Naive B cell (primary cell): ENCODE measurements at regions not wholly inside any gene's neighbourhood (a gene's known extent, or its start where the extent isn't known, plus 50 kb on each side); places are given as distances from the start of the nearest gene placed in this dataset.
"Not testable (repeated sequence)": the region's sequence is repeated elsewhere in the genome, so short reads cannot be mapped to it uniquely, and the experiment has no call there.

Source experiments
- ATAC-seq, 2 donors: fragments of 150-1000 bp; cut with Tn5 transposase; 2 replicates each; pipeline ENCODE4 v1.10.0; 2021; ENCODE audit warnings: low read depth in 2 of 2, mild to moderate bottlenecking in 2 of 2, moderate library complexity in 2 of 2
- DNase-seq: peaks from one replicate; pipeline ENCODE4 v3.0.0; 2022
- H3K27ac Mint-ChIP-seq, 6 donors: one replicate each; pipeline ENCODE4 v1.8.0; 2020 to 2022; ENCODE audit warnings: mild to moderate bottlenecking in 6 of 6, mixed read lengths in 6 of 6, moderate library complexity in 5 of 6, inconsistent platforms in 2 of 6
- H3K27me3 Mint-ChIP-seq, 3 donors: one replicate each; pipeline ENCODE4 v1.8.0; 2021 to 2022; ENCODE audit warnings: mixed read lengths in 3 of 3, mild to moderate bottlenecking in 1 of 3
- H3K36me3 Mint-ChIP-seq, 2 donors: one replicate each; pipeline ENCODE4 v1.8.0; 2020 to 2022; ENCODE audit warnings: mixed read lengths in 2 of 2, inconsistent platforms in 1 of 2, mild to moderate bottlenecking in 1 of 2
- H3K4me1 Mint-ChIP-seq, 3 donors: one replicate each; pipeline ENCODE4 v1.8.0; 2020 to 2022; ENCODE audit warnings: mixed read lengths in 3 of 3, inconsistent platforms in 1 of 3, mild to moderate bottlenecking in 1 of 3, moderate library complexity in 1 of 3
- H3K4me3 Mint-ChIP-seq, 8 donors: one replicate each; pipeline ENCODE4 v1.8.0; 2020 to 2022; ENCODE audit warnings: mild to moderate bottlenecking in 8 of 8, mixed read lengths in 8 of 8, moderate library complexity in 8 of 8, inconsistent platforms in 2 of 8
- H3K9me3 Mint-ChIP-seq, 7 donors: one replicate each; pipeline ENCODE4 v1.8.0; 2020 to 2022; ENCODE audit warnings: mixed read lengths in 7 of 7, mild to moderate bottlenecking in 5 of 7, inconsistent platforms in 2 of 7, moderate library complexity in 1 of 7

GRCh38 chr14:58912799-58913432 lies 275.2 kb downstream of the DACT1 start:
- DNase-seq = no peak
- ATAC-seq = no peak
- no peaks in the 10 kb centered on the region for H3K4me1 Mint-ChIP-seq
- no peaks in the 10 kb centered on the region for H3K36me3 Mint-ChIP-seq
- no peak overlapping the region for H3K4me3 Mint-ChIP-seq
- H3K9me3 Mint-ChIP-seq = no peaks in the 10 kb centered on the region
- no peak overlapping the region for H3K27ac Mint-ChIP-seq
- no peaks in the 10 kb centered on the region for H3K27me3 Mint-ChIP-seq

- DNase-seq (no peak), ATAC-seq (no peak)
- no peak overlapping the region for H3K27ac Mint-ChIP-seq
- H3K9me3 Mint-ChIP-seq = no peaks in the 10 kb centered on the region
- no peaks in the 10 kb centered on the region for H3K4me1 Mint-ChIP-seq
- no peaks in the 10 kb centered on the region for H3K27me3 Mint-ChIP-seq
- no peak overlapping the region for H3K4me3 Mint-ChIP-seq
- no peaks in the 10 kb centered on the region for H3K36me3 Mint-ChIP-seq
Measured at GRCh38 chr14:58914279-58914855, 274.1 kb upstream of the DAAM1 start.

- Mint-ChIP-seq H3K9me3 (no peaks in the 10 kb centered on the region), H3K27ac (no peak overlapping the region), H3K4me3 (no peak overlapping the region), H3K27me3 (no peaks in the 10 kb centered on the region), H3K4me1 (no peaks in the 10 kb centered on the region), H3K36me3 (no peaks in the 10 kb centered on the region)
- no peak for DNase-seq
- no peak for ATAC-seq
Measured at GRCh38 chr14:58915646-58916045, 272.8 kb upstream of the DAAM1 start.

GRCh38 chr14:58918066-58918738 lies 270.3 kb upstream of the DAAM1 start:
- no peak for ATAC-seq
- H3K27me3 Mint-ChIP-seq = peaks cover 0 to 9% (median 0%) of the 10 kb centered on the region in 3 donors
- DNase-seq = no peak
- no peak overlapping the region for H3K27ac Mint-ChIP-seq
- peaks cover 0 to 4% (median 0%) of the 10 kb centered on the region in 7 donors for H3K9me3 Mint-ChIP-seq
- no peaks in the 10 kb centered on the region for H3K4me1 Mint-ChIP-seq
- H3K4me3 Mint-ChIP-seq = no peak overlapping the region
- H3K36me3 Mint-ChIP-seq = no peaks in the 10 kb centered on the region

GRCh38 chr14:58919217-58919616 lies 269.2 kb upstream of the DAAM1 start:
- Mint-ChIP-seq H3K9me3 (peaks cover 0 to 4% (median 0%) of the 10 kb centered on the region in 7 donors), H3K4me1 (no peaks in the 10 kb centered on the region), H3K27me3 (peaks cover 0 to 9% (median 0%) of the 10 kb centered on the region in 3 donors)

GRCh38 chr14:58920230-58920629 lies 268.2 kb upstream of the DAAM1 start:
- no peak for ATAC-seq
- no peak overlapping the region for H3K27ac Mint-ChIP-seq
- DNase-seq = no peak
- H3K36me3 Mint-ChIP-seq = no peaks in the 10 kb centered on the region
- no peaks in the 10 kb centered on the region for H3K4me1 Mint-ChIP-seq
- peaks cover 0 to 9% (median 7%) of the 10 kb centered on the region in 3 donors for H3K27me3 Mint-ChIP-seq
- peaks cover 0 to 4% (median 0%) of the 10 kb centered on the region in 7 donors for H3K9me3 Mint-ChIP-seq
- no peak overlapping the region for H3K4me3 Mint-ChIP-seq

More at GRCh38 chr14:58919217-58919616, 269.2 kb upstream of the DAAM1 start:
- DNase-seq (no peak), ATAC-seq (no peak)
- Mint-ChIP-seq H3K27ac (no peak overlapping the region), H3K36me3 (no peaks in the 10 kb centered on the region), H3K4me3 (no peak overlapping the region)

- DNase-seq, H3K9me3 Mint-ChIP-seq, H3K27me3 Mint-ChIP-seq, H3K27ac Mint-ChIP-seq, ATAC-seq, H3K4me1 Mint-ChIP-seq, H3K4me3 Mint-ChIP-seq, H3K36me3 Mint-ChIP-seq: not testable (repeated sequence)
Measured at GRCh38 chr14:58922201-58922940, 266.1 kb upstream of the DAAM1 start.

GRCh38 chr14:58923751-58924405 lies 264.6 kb upstream of the DAAM1 start:
- H3K27me3 Mint-ChIP-seq = peaks cover 0 to 9% (median 8%) of the 10 kb centered on the region in 3 donors
- no peak for DNase-seq
- H3K27ac Mint-ChIP-seq = no peak overlapping the region
- H3K4me3 Mint-ChIP-seq = no peak overlapping the region
- H3K9me3 Mint-ChIP-seq = peaks cover 0 to 5% (median 2%) of the 10 kb centered on the region in 7 donors
- ATAC-seq = no peak
- H3K4me1 Mint-ChIP-seq = no peaks in the 10 kb centered on the region
- H3K36me3 Mint-ChIP-seq = no peaks in the 10 kb centered on the region

GRCh38 chr14:58941629-58942028 lies 246.8 kb upstream of the DAAM1 start:
- Mint-ChIP-seq H3K27ac (no peak overlapping the region), H3K9me3 (peaks cover 3 to 19% (median 14%) of the 10 kb centered on the region in 7 donors), H3K4me3 (no peak overlapping the region), H3K4me1 (no peaks in the 10 kb centered on the region), H3K27me3 (peaks cover 0 to 8% (median 0%) of the 10 kb centered on the region in 3 donors), H3K36me3 (peaks cover 3 to 5% of the 10 kb centered on the region in 2 donors)
- no peak for ATAC-seq
- DNase-seq = no peak

- Mint-ChIP-seq H3K4me3 (no peak overlapping the region), H3K27ac (no peak overlapping the region), H3K9me3 (peaks cover 0 to 11% (median 7%) of the 10 kb centered on the region in 7 donors), H3K36me3 (no peaks in the 10 kb centered on the region), H3K27me3 (peaks cover 0 to 7% (median 0%) of the 10 kb centered on the region in 3 donors), H3K4me1 (no peaks in the 10 kb centered on the region)
- DNase-seq (no peak), ATAC-seq (no peak)
Measured at GRCh38 chr14:58942516-58942915, 246.0 kb upstream of the DAAM1 start.

- Mint-ChIP-seq H3K27ac (no peak overlapping the region), H3K4me3 (no peak overlapping the region), H3K27me3 (peaks cover 0 to 5% (median 0%) of the 10 kb centered on the region in 3 donors), H3K36me3 (no peaks in the 10 kb centered on the region), H3K9me3 (peaks cover 0 to 1% (median 0%) of the 10 kb centered on the region in 7 donors), H3K4me1 (no peaks in the 10 kb centered on the region)
- ATAC-seq (no peak), DNase-seq (no peak)
Measured at GRCh38 chr14:58944343-58944967, 244.0 kb upstream of the DAAM1 start.

- H3K27ac Mint-ChIP-seq = no peak overlapping the region
- no peak for DNase-seq
- H3K9me3 Mint-ChIP-seq = no peaks in the 10 kb centered on the region
- H3K27me3 Mint-ChIP-seq = no peaks in the 10 kb centered on the region
- no peak for ATAC-seq
- no peaks in the 10 kb centered on the region for H3K36me3 Mint-ChIP-seq
- no peak overlapping the region for H3K4me3 Mint-ChIP-seq
- H3K4me1 Mint-ChIP-seq = no peaks in the 10 kb centered on the region
Measured at GRCh38 chr14:58944968-58945356, 243.5 kb upstream of the DAAM1 start.

- Mint-ChIP-seq H3K4me1 (no peaks in the 10 kb centered on the region), H3K9me3 (peaks cover 0 to 9% (median 3%) of the 10 kb centered on the region in 7 donors), H3K4me3 (no peak overlapping the region), H3K36me3 (no peaks in the 10 kb centered on the region), H3K27me3 (no peaks in the 10 kb centered on the region), H3K27ac (no peak overlapping the region)
- no peak for ATAC-seq
- no peak for DNase-seq
Measured at GRCh38 chr14:58946431-58946830, 242.0 kb upstream of the DAAM1 start.
